ENCODE measurements at regions not wholly inside any gene's neighbourhood (a gene's known extent, or its start where the extent isn't known, plus 50 kb on each side); places are given as distances from the start of the nearest gene placed in this dataset.

DNA sequence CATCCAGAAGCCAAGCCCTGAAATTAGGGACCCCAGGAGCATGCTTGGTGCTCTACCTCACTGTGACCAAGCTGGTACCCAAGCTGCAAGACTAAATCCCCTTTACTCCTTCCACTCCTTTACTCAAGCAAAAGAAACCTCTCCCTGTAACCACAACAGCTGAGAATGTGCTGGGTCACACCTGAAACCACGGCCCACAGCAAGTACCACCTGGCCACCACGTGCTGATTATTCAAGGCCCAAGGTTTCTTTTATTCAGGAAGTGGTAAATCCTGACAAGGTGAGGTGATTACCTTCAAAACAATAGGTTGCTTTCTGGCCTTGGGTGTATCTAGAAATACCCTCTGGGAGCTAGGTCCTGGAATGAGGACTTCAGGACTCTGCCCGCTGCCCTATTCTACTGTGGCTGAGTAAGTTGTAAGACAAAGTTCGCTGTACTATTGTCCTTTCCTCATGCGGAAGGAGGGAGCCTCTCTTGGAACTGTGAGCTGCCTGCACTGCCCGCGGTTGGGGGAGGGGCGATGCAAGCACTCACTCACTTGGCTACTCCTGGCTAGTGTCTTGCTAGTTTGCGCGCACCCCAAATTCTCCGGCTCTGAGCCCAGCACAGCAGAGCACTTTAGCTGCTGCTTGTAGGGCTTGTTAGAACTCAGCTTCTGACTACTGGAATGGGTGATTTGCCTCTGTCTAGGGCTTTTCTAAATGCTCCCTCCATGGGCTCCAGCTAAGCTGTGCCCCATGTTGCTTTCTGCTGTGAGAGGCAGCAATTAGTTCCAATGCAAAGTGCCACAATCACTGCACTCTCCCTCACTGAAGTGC is 487.1 kb upstream of the CNTN3 start:
- TF ChIP-seq, protein P1, sequence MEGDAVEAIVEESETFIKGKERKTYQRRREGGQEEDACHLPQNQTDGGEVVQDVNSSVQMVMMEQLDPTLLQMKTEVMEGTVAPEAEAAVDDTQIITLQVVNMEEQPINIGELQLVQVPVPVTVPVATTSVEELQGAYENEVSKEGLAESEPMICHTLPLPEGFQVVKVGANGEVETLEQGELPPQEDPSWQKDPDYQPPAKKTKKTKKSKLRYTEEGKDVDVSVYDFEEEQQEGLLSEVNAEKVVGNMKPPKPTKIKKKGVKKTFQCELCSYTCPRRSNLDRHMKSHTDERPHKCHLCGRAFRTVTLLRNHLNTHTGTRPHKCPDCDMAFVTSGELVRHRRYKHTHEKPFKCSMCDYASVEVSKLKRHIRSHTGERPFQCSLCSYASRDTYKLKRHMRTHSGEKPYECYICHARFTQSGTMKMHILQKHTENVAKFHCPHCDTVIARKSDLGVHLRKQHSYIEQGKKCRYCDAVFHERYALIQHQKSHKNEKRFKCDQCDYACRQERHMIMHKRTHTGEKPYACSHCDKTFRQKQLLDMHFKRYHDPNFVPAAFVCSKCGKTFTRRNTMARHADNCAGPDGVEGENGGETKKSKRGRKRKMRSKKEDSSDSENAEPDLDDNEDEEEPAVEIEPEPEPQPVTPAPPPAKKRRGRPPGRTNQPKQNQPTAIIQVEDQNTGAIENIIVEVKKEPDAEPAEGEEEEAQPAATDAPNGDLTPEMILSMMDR (IDR thresholded peaks at IDR 0.05 in 4 of 5, conservative IDR thresholded peaks at IDR 0.05 in 1 of 5) = no peak
- TF ChIP-seq POLR2A (IDR thresholded peaks at IDR 0.05) = no peak
- H3K4me3 ChIP-seq = no peak overlapping the region
- no peak for ATAC-seq
- DNase-seq = no peak
- H3K27me3 ChIP-seq = no peaks in the 10 kb centered on the region
- intact Hi-C loops (cut with DNase I; ENCODE audit: low total_unique reads) = no loop called here
- H3K27ac ChIP-seq = no peak overlapping the region
- no peaks in the 10 kb centered on the region for H3K36me3 ChIP-seq
- H3K9me3 ChIP-seq = no peaks in the 10 kb centered on the region
- in situ Hi-C loops (cut with MboI; ENCODE audit: low sequenced_read_pairs in 4 of 4) = no loop called here
- H3K4me1 ChIP-seq = no peaks in the 10 kb centered on the region

DNA sequence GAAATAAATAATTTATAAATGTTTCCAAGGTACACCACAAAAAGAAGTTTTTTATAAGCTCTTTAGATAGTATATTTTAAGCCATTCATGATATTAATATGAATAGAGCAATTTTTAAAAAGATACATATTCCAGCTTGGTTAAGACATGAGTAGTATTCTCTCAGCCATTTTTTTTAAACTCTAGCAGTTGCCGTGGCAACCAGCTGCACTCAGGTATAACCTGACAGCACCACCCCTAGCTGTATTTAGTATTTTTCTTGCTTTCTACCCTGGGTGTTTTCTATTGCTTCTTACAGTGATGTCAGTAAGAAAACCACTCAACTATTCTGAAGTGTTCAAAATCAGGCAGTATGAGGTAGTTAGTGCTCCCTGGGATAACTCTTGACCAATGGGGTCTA is 496.3 kb upstream of the CNTN3 start:
- Histone ChIP-seq H3K4me1 (no peaks in the 10 kb centered on the region), H3K27ac (no peak overlapping the region), H3K27me3 (no peaks in the 10 kb centered on the region), H3K4me3 (no peak overlapping the region), H3K9me3 (no peaks in the 10 kb centered on the region), H3K36me3 (no peaks in the 10 kb centered on the region)
- DNase-seq = no peak
- in situ Hi-C loops (cut with MboI; ENCODE audit: low sequenced_read_pairs in 4 of 4) = no loop called here
- ATAC-seq = no peak
- intact Hi-C loops (cut with DNase I; ENCODE audit: low total_unique reads) = no loop called here
- TF ChIP-seq POLR2A (IDR thresholded peaks at IDR 0.05) = no peak
- TF ChIP-seq, protein P1 (IDR thresholded peaks at IDR 0.05 in 4 of 5, conservative IDR thresholded peaks at IDR 0.05 in 1 of 5) = no peak

DNA sequence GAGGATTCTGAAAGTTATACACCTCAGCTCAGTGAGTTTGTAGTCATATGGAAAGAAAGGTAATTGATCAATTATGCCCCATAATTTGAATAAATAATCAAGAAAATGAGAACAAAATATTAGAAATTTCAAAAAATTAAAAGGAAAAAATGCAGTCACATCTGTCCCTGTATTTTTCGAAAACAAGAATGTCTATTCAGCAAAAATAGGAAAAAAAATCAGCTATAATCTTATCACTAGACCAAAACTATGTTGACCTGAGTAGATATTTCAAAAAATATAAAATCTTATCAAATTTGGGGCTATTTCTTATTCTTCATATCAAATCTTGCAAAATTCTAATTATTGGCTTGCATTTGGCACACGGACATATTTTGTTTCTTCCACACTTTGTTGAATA is 501.2 kb upstream of the CNTN3 start:
- ATAC-seq (no peak), DNase-seq (no peak)
- intact Hi-C loops (cut with DNase I; ENCODE audit: low total_unique reads) = no loop called here
- TF ChIP-seq, protein P1 (IDR thresholded peaks at IDR 0.05 in 4 of 5, conservative IDR thresholded peaks at IDR 0.05 in 1 of 5) = no peak
- no peak for TF ChIP-seq POLR2A (IDR thresholded peaks at IDR 0.05)
- Histone ChIP-seq H3K36me3 (no peaks in the 10 kb centered on the region), H3K4me1 (no peaks in the 10 kb centered on the region), H3K27ac (no peak overlapping the region), H3K27me3 (no peaks in the 10 kb centered on the region), H3K4me3 (no peak overlapping the region), H3K9me3 (no peaks in the 10 kb centered on the region)
- in situ Hi-C loops (cut with MboI; ENCODE audit: low sequenced_read_pairs in 4 of 4) = no loop called here

DNA sequence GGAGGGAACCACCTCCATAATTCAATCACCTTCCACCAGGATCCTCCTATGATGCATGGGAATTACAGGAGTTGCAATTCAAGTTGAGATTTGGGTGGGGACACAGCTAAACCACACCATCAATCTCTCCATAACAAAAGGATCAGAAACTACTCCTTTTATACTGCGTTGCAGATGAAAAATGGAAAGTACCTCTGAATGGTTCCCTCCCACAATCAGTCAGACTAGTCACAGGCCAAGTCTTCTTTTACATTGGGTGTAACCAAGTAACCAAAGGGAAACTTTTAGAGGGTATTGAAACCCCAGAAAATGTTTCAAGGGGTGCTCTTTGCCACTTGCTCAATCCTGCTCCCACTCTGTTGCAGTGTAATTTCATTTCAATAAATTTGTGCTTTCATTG is 504.3 kb upstream of the CNTN3 start:
- H3K36me3 ChIP-seq = no peaks in the 10 kb centered on the region
- H3K27me3 ChIP-seq = no peaks in the 10 kb centered on the region
- no peaks in the 10 kb centered on the region for H3K4me1 ChIP-seq
- H3K27ac ChIP-seq = no peak overlapping the region
- intact Hi-C loops (cut with DNase I; ENCODE audit: low total_unique reads) (no loop called here), in situ Hi-C loops (cut with MboI; ENCODE audit: low sequenced_read_pairs in 4 of 4) (no loop called here)
- H3K9me3 ChIP-seq = no peaks in the 10 kb centered on the region
- H3K4me3 ChIP-seq = no peak overlapping the region
- DNase-seq = no peak
- TF ChIP-seq, protein P1 (IDR thresholded peaks at IDR 0.05 in 4 of 5, conservative IDR thresholded peaks at IDR 0.05 in 1 of 5) = no peak
- TF ChIP-seq POLR2A (IDR thresholded peaks at IDR 0.05) = no peak
- no peak for ATAC-seq

DNA sequence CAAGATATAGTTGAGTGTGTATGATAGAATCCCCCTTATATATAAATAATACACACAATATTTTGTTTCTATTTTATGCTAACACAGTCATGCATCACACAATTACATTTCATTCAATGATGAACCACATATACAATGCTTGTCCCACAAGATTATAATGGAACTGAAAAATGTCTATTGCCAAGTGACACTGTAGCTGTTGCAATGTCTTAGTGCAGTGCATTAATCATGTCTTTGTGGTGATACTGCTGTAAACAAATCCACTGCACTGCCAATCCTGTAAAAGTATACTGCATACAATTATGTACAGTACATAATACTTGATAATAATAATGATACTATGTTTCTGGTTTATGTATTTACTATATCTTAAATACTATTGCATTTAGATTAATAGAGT is 512.1 kb upstream of the CNTN3 start:
- intact Hi-C loops (cut with DNase I; ENCODE audit: low total_unique reads) (no loop called here), in situ Hi-C loops (cut with MboI; ENCODE audit: low sequenced_read_pairs in 4 of 4) (no loop called here)
- no peaks in the 10 kb centered on the region for H3K27me3 ChIP-seq
- ATAC-seq (no peak), DNase-seq (no peak)
- no peak overlapping the region for H3K27ac ChIP-seq
- no peaks in the 10 kb centered on the region for H3K4me1 ChIP-seq
- TF ChIP-seq, protein P1 (IDR thresholded peaks at IDR 0.05 in 4 of 5, conservative IDR thresholded peaks at IDR 0.05 in 1 of 5) = no peak
- TF ChIP-seq POLR2A (IDR thresholded peaks at IDR 0.05) = no peak
- no peaks in the 10 kb centered on the region for H3K9me3 ChIP-seq
- H3K4me3 ChIP-seq = no peak overlapping the region
- no peaks in the 10 kb centered on the region for H3K36me3 ChIP-seq
